ENCODE measurements at regions not wholly inside any gene's neighbourhood (a gene's known extent, or its start where the extent isn't known, plus 50 kb on each side); places are given as distances from the start of the nearest gene placed in this dataset.

GRCh38 chr22:48795664-48796063, 1032.0 kb downstream of the BRD1 start:
- BruUV-seq (replicated peaks): no TSS peak
- POLR2A ChIA-PET: no interaction called here
- no peaks in the 10 kb centered on the region for H3K9me3 ChIP-seq (ENCODE audit: control insufficient read depth, insufficient read depth, low read depth, low read length)

GRCh38 chr22:48794906-48795305, 1032.8 kb downstream of the BRD1 start:
- ATAC-seq (no peak), DNase-seq (ENCODE audit: low read depth, low spot score) (no peak)
- CTCF ChIA-PET: no interaction called here
- H3K9me3 ChIP-seq (ENCODE audit: control insufficient read depth, insufficient read depth, low read depth, low read length): no peaks in the 10 kb centered on the region
- POLR2A ChIA-PET: no interaction called here
- H3K4me3 ChIP-seq (ENCODE audit: low read depth in 2 of 2, low read length in 2 of 2): no peak overlapping the region
- H3K27me3 ChIP-seq (ENCODE audit: control insufficient read depth, insufficient read depth, low read length): no peaks in the 10 kb centered on the region
- TF ChIP-seq CTCF (IDR thresholded peaks at IDR 0.05) (no peak), SIN3A (IDR thresholded peaks at IDR 0.05; ENCODE audit: borderline replicate concordance, insufficient read depth, low read depth, low read length) (no peak), POLR2AphosphoS5 (IDR thresholded peaks at IDR 0.05; ENCODE audit: low read depth, low read length) (no peak), REST (IDR thresholded peaks at IDR 0.05; ENCODE audit: insufficient read depth in 1 of 2, low read depth in 2 of 2, low read length in 1 of 2) (no peak), TCF7L2 (IDR thresholded peaks at IDR 0.05; ENCODE audit: low read depth, low read length) (no peak)
- intact Hi-C loops (cut with micrococcal nuclease; ENCODE audit: unreplicated experiment) (no loop called here), in situ Hi-C loops (cut with HindIII; ENCODE audit: low pct_unique_long_range_greater_than_20kb, low sequenced_read_pairs) (no loop called here)
- H3K27ac ChIP-seq (ENCODE audit: low read length): no peak overlapping the region
- no peaks in the 10 kb centered on the region for H3K4me1 ChIP-seq (ENCODE audit: control insufficient read depth, insufficient read depth, low read length)
- no TSS peak for BruUV-seq (replicated peaks)
- no peaks in the 10 kb centered on the region for H3K36me3 ChIP-seq (ENCODE audit: control insufficient read depth, insufficient read depth, low read length)

More at GRCh38 chr22:48795664-48796063, 1032.0 kb downstream of the BRD1 start:
- in situ Hi-C loops (cut with HindIII; ENCODE audit: low pct_unique_long_range_greater_than_20kb, low sequenced_read_pairs): no loop called here
- DNase-seq (ENCODE audit: low read depth, low spot score) (no peak), ATAC-seq (no peak)
- TF ChIP-seq SIN3A (IDR thresholded peaks at IDR 0.05; ENCODE audit: borderline replicate concordance, insufficient read depth, low read depth, low read length) (no peak), POLR2AphosphoS5 (IDR thresholded peaks at IDR 0.05; ENCODE audit: low read depth, low read length) (no peak), TCF7L2 (IDR thresholded peaks at IDR 0.05; ENCODE audit: low read depth, low read length) (no peak), CTCF (IDR thresholded peaks at IDR 0.05) (no peak), REST (IDR thresholded peaks at IDR 0.05; ENCODE audit: insufficient read depth in 1 of 2, low read depth in 2 of 2, low read length in 1 of 2) (no peak)
- H3K27ac ChIP-seq (ENCODE audit: low read length): no peak overlapping the region
- no peaks in the 10 kb centered on the region for H3K27me3 ChIP-seq (ENCODE audit: control insufficient read depth, insufficient read depth, low read length)
- CTCF ChIA-PET: no interaction called here
- H3K4me1 ChIP-seq (ENCODE audit: control insufficient read depth, insufficient read depth, low read length): no peaks in the 10 kb centered on the region
- H3K4me3 ChIP-seq (ENCODE audit: low read depth in 2 of 2, low read length in 2 of 2): no peak overlapping the region
- intact Hi-C loops (cut with micrococcal nuclease; ENCODE audit: unreplicated experiment): no loop called here
- H3K36me3 ChIP-seq (ENCODE audit: control insufficient read depth, insufficient read depth, low read length): no peaks in the 10 kb centered on the region

Measured in Panc1 (cell line).